Aorta (tissue), 5 donors: ENCODE measurements at regions not wholly inside any gene's neighbourhood (a gene's known extent, or its start where the extent isn't known, plus 50 kb on each side); places are given as distances from the start of the nearest gene placed in this dataset.

Experiments
- ATAC-seq: fragments of 200-7000 bp; cut with Tn5 transposase; one replicate; pipeline ENCODE4 v1.9.1; 2022; ENCODE audit warnings: moderate library complexity; ENCODE audit not compliant: low FRiP score
- DNase-seq, 2 donors: peaks; one replicate each; pipeline ENCODE4 v3.0.0-alpha.2; 2020
- H3K27ac ChIP-seq, 2 donors: one replicate each; pipeline ENCODE4 v1.5.1; 2013; ENCODE audit warnings: low read length in 2 of 2, mild to moderate bottlenecking in 2 of 2, moderate library complexity in 2 of 2, control low read depth in 1 of 2, inconsistent platforms in 1 of 2, low read depth in 1 of 2
- H3K27me3 ChIP-seq, 2 donors: one replicate each; pipeline ENCODE4 v1.6.1; 2013; ENCODE audit warnings: control low read depth in 1 of 2, low read length in 1 of 2, mild to moderate bottlenecking in 1 of 2, moderate library complexity in 1 of 2; ENCODE audit not compliant: insufficient read depth in 2 of 2, control insufficient read depth in 1 of 2
- H3K36me3 ChIP-seq, 2 donors: one replicate each; pipeline ENCODE4 v1.6.1; 2013; ENCODE audit warnings: control low read depth in 1 of 2, low read length in 1 of 2, mild to moderate bottlenecking in 1 of 2; ENCODE audit not compliant: insufficient read depth in 2 of 2, control insufficient read depth in 1 of 2
- H3K4me1 ChIP-seq, 2 donors: one replicate each; pipeline ENCODE4 v1.6.1; 2013; ENCODE audit warnings: low read length in 2 of 2, control low read depth in 1 of 2, mild to moderate bottlenecking in 1 of 2, moderate library complexity in 1 of 2; ENCODE audit not compliant: insufficient read depth in 2 of 2, control insufficient read depth in 1 of 2
- H3K4me3 ChIP-seq, 2 donors: one replicate each; pipeline ENCODE4 v1.5.1; 2013; ENCODE audit warnings: low read length in 2 of 2, control low read depth in 1 of 2, mild to moderate bottlenecking in 1 of 2
- H3K9me3 ChIP-seq: one replicate; pipeline ENCODE4 v1.6.1; 2013; ENCODE audit warnings: mild to moderate bottlenecking, low read length; ENCODE audit not compliant: control insufficient read depth
- WGBS, 2 donors: extraction: QIAGEN DNeasy Blood & Tissue Kit; methylation state at CpG; one replicate each; pipeline ENCODE4 v1.1.7; 2013; 5-methylcytosine and 5-hydroxymethylcytosine counted together
- intact Hi-C, 2 donors: fragments of 100-400 bp; cut with DNase I; formaldehyde crosslinking; loops; one replicate each; pipeline versions ENCODE4 v1.14.2 to v1.15.0; 2022
- donor health status: healthy with polysubstance abuse.
- donor health status: Bipolar disorder and iron deficiency.
- donor health status: DM: no; HTN: no; CAD: no.
- donor health status: DM: no; HTN: no; CAD: no.
- donor health status: DM: yes; HTN: yes; CAD: no.

- H3K9me3 ChIP-seq = no peaks in the 10 kb centered on the region
- H3K27ac ChIP-seq = no peak overlapping the region
- intact Hi-C loops = no loop called here
- no peaks in the 10 kb centered on the region for H3K27me3 ChIP-seq
- no peak for ATAC-seq
- no peaks in the 10 kb centered on the region for H3K36me3 ChIP-seq
- DNase-seq = no peak
- H3K4me1 ChIP-seq = no peaks in the 10 kb centered on the region
- WGBS, 2 donors = 65 to 67% methylated on average over 3 of the region's 3 CpGs
- H3K4me3 ChIP-seq = no peak overlapping the region
These were observed 264.4 kb downstream of the PTPRC start for GRCh38 chr1:198903203-198903602.

- no peak overlapping the region for H3K27ac ChIP-seq
- no peaks in the 10 kb centered on the region for H3K27me3 ChIP-seq
- no peak for ATAC-seq
- 85 to 89% methylated on average over 3 of the region's 3 CpGs for WGBS, 2 donors
- no peaks in the 10 kb centered on the region for H3K36me3 ChIP-seq
- intact Hi-C loops = no loop called here
- no peak overlapping the region for H3K4me3 ChIP-seq
- no peak for DNase-seq
- H3K4me1 ChIP-seq = no peaks in the 10 kb centered on the region
- no peaks in the 10 kb centered on the region for H3K9me3 ChIP-seq
These were observed 264.8 kb downstream of the PTPRC start for GRCh38 chr1:198903621-198904020.

- H3K36me3 ChIP-seq = no peaks in the 10 kb centered on the region
- no peaks in the 10 kb centered on the region for H3K9me3 ChIP-seq
- DNase-seq = no peak
- ATAC-seq = no peak
- H3K4me1 ChIP-seq = no peaks in the 10 kb centered on the region
- intact Hi-C loops = no loop called here
- H3K27ac ChIP-seq = no peak overlapping the region
- WGBS, 2 donors = 93 to 94% methylated on average over 2 of the region's 2 CpGs
- H3K4me3 ChIP-seq = no peak overlapping the region
- no peaks in the 10 kb centered on the region for H3K27me3 ChIP-seq
These were observed 265.5 kb downstream of the PTPRC start for GRCh38 chr1:198904321-198904720.

- Histone ChIP-seq H3K27me3 (no peaks in the 10 kb centered on the region), H3K27ac (no peak overlapping the region), H3K36me3 (no peaks in the 10 kb centered on the region), H3K4me3 (no peak overlapping the region), H3K4me1 (no peaks in the 10 kb centered on the region), H3K9me3 (no peaks in the 10 kb centered on the region)
- intact Hi-C loops = no loop called here
- no peak for ATAC-seq
- WGBS, 2 donors = 91% methylated on average over 4 of the region's 4 CpGs
- no peak for DNase-seq
These were observed 268.0 kb downstream of the PTPRC start for GRCh38 chr1:198906739-198907422.

- H3K27me3 ChIP-seq = no peaks in the 10 kb centered on the region
- no peak overlapping the region for H3K27ac ChIP-seq
- ATAC-seq (no peak), DNase-seq (no peak)
- 97% methylated on average over 3 of the region's 3 CpGs for WGBS, 2 donors
- H3K36me3 ChIP-seq = no peaks in the 10 kb centered on the region
- no peak overlapping the region for H3K4me3 ChIP-seq
- no peaks in the 10 kb centered on the region for H3K9me3 ChIP-seq
- no peaks in the 10 kb centered on the region for H3K4me1 ChIP-seq
- intact Hi-C loops = no loop called here
These were observed 268.5 kb downstream of the PTPRC start for GRCh38 chr1:198907423-198907746.

- intact Hi-C loops = no loop called here
- WGBS, 2 donors = 96 to 97% methylated on average over 3 of the region's 3 CpGs
These were observed 270.2 kb downstream of the PTPRC start for GRCh38 chr1:198908995-198909394.

GRCh38 chr1:198909973-198910372, 271.1 kb downstream of the PTPRC start:
- no peak for ATAC-seq
- H3K27me3 ChIP-seq = no peaks in the 10 kb centered on the region
- WGBS, 2 donors = 66 to 83% methylated on average over 2 of the region's 2 CpGs
- no peak overlapping the region for H3K4me3 ChIP-seq
- no peak overlapping the region for H3K27ac ChIP-seq
- no peaks in the 10 kb centered on the region for H3K4me1 ChIP-seq
- H3K36me3 ChIP-seq = no peaks in the 10 kb centered on the region
- intact Hi-C loops = no loop called here
- DNase-seq = no peak
- no peaks in the 10 kb centered on the region for H3K9me3 ChIP-seq

More at GRCh38 chr1:198908995-198909394, 270.2 kb downstream of the PTPRC start:
- Histone ChIP-seq H3K4me3 (no peak overlapping the region), H3K4me1 (no peaks in the 10 kb centered on the region), H3K36me3 (no peaks in the 10 kb centered on the region), H3K27ac (no peak overlapping the region), H3K27me3 (no peaks in the 10 kb centered on the region), H3K9me3 (no peaks in the 10 kb centered on the region)
- DNase-seq (no peak), ATAC-seq (no peak)

GRCh38 chr1:198910816-198911215, 272.0 kb downstream of the PTPRC start:
- H3K27ac ChIP-seq = no peak overlapping the region
- H3K27me3 ChIP-seq = no peaks in the 10 kb centered on the region
- whole genome bisulfite sequencing, 2 donors = 83 to 90% methylated on average over 2 of the region's 2 CpGs
- intact Hi-C loops = no loop called here
- no peaks in the 10 kb centered on the region for H3K9me3 ChIP-seq
- no peak overlapping the region for H3K4me3 ChIP-seq
- ATAC-seq (no peak), DNase-seq (no peak)
- H3K36me3 ChIP-seq = no peaks in the 10 kb centered on the region
- H3K4me1 ChIP-seq = no peaks in the 10 kb centered on the region

GRCh38 chr1:198912046-198912445, 273.2 kb downstream of the PTPRC start:
- Histone ChIP-seq H3K27me3 (no peaks in the 10 kb centered on the region), H3K9me3 (no peaks in the 10 kb centered on the region), H3K4me3 (no peak overlapping the region), H3K36me3 (no peaks in the 10 kb centered on the region), H3K4me1 (no peaks in the 10 kb centered on the region), H3K27ac (no peak overlapping the region)
- DNase-seq (no peak), ATAC-seq (no peak)
- intact Hi-C loops = no loop called here
- whole genome bisulfite sequencing, 2 donors = 86 to 95% methylated on average over 1 of the region's 1 CpG
